GM23338 (cell line): ENCODE measurements at regions not wholly inside any gene's neighbourhood (a gene's known extent, or its start where the extent isn't known, plus 50 kb on each side); places are given as distances from the start of the nearest gene placed in this dataset.

Experiments
- ATAC-seq: fragments of 200-7000 bp; cut with Tn5 transposase; 3 replicates; pipeline ENCODE4 v1.9.1; 2020
- DNase-seq: peaks from one replicate; pipeline ENCODE4 v3.0.0-alpha.2; 2015; ENCODE audit warnings: low spot score
- H2AFZ ChIP-seq: fragments of 200-600 bp; sonication (generic); 2 replicates; pipeline ENCODE4 v1.8.0; 2016; ENCODE audit warnings: antibody characterized with exemption, mild to moderate bottlenecking, moderate library complexity
- H3F3A ChIP-seq: fragments of 200-600 bp; sonication (generic); replicated peaks from 2 replicates; pipeline ENCODE4 v1.8.0; 2017; ENCODE audit warnings: antibody characterized with exemption, mixed run types, low read depth
- H3K27ac ChIP-seq: fragments of 200-600 bp; sonication (generic); 2 replicates; pipeline ENCODE4 v1.6.1; 2016; ENCODE audit warnings: low read depth
- H3K27me3 ChIP-seq: fragments of 200-600 bp; sonication (generic); 2 replicates; pipeline ENCODE4 v1.8.0; 2016; ENCODE audit warnings: mild to moderate bottlenecking, mixed run types, moderate library complexity; ENCODE audit not compliant: insufficient read depth
- H3K36me3 ChIP-seq: fragments of 200-600 bp; sonication (generic); 2 replicates; pipeline ENCODE4 v1.8.0; 2016; ENCODE audit warnings: mild to moderate bottlenecking; ENCODE audit not compliant: insufficient read depth
- H3K4me1 ChIP-seq: fragments of 200-600 bp; sonication (generic); 2 replicates; pipeline ENCODE4 v1.8.0; 2016; ENCODE audit warnings: mild to moderate bottlenecking, moderate library complexity; ENCODE audit not compliant: insufficient read depth
- H3K4me2 ChIP-seq: fragments of 200-600 bp; sonication (generic); 2 replicates; pipeline ENCODE4 v1.7.1; 2017; ENCODE audit warnings: mixed run types
- H3K4me3 ChIP-seq: fragments of 200-600 bp; sonication (generic); 2 replicates; pipeline ENCODE4 v1.6.1; 2016; ENCODE audit warnings: mixed run types
- H3K79me2 ChIP-seq: fragments of 200-600 bp; sonication (generic); replicated peaks from 2 replicates; pipeline ENCODE4 v1.8.0; 2017; ENCODE audit warnings: mild to moderate bottlenecking; ENCODE audit not compliant: insufficient read depth
- H3K9me2 ChIP-seq: fragments of 200-600 bp; sonication (generic); 2 replicates; pipeline ENCODE4 v1.8.0; 2017; ENCODE audit not compliant: insufficient read depth
- H4K20me1 ChIP-seq: fragments of 200-600 bp; sonication (generic); replicated peaks from 2 replicates; pipeline ENCODE4 v1.8.0; 2017; ENCODE audit warnings: mild to moderate bottlenecking; ENCODE audit not compliant: insufficient read depth
- H3K27ac Mint-ChIP-seq: 2 replicates; pipeline ENCODE4 v1.8.0; 2020; ENCODE audit warnings: inconsistent platforms, mild to moderate bottlenecking, moderate library complexity, mixed read lengths
- H3K27me3 Mint-ChIP-seq: 3 replicates; pipeline ENCODE4 v1.8.0; 2022; ENCODE audit warnings: low read depth, mild to moderate bottlenecking, moderate library complexity, mixed read lengths, inconsistent platforms; ENCODE audit not compliant: insufficient read depth, poor library complexity
- H3K36me3 Mint-ChIP-seq: 3 replicates; pipeline ENCODE4 v1.8.0; 2021; ENCODE audit warnings: low read depth, mild to moderate bottlenecking, inconsistent platforms, moderate library complexity, mixed read lengths
- H3K4me1 Mint-ChIP-seq: 3 replicates; pipeline ENCODE4 v1.8.0; 2020; ENCODE audit warnings: mild to moderate bottlenecking, inconsistent platforms, mixed read lengths
- H3K4me3 Mint-ChIP-seq: 3 replicates; pipeline ENCODE4 v1.8.0; 2021; ENCODE audit warnings: moderate library complexity, mild to moderate bottlenecking, inconsistent platforms, mixed read lengths
- H3K9me3 Mint-ChIP-seq: 3 replicates; pipeline ENCODE4 v1.8.0; 2020; ENCODE audit warnings: moderate library complexity, mild to moderate bottlenecking, inconsistent platforms, mixed read lengths
- CREB1 ChIP-seq: fragments of 250-450 bp; sonication (Bioruptor Pico); IDR thresholded peaks from 2 replicates; pipeline ENCODE4 v1.5.0; 2020; ENCODE audit warnings: low read depth, mild to moderate bottlenecking, moderate library complexity
- CTCF ChIP-seq, 2 experiments: fragments of 200-600 bp in 1 of 2; sonication (generic) in 1 of 2; conservative IDR thresholded peaks; 2 replicates each; pipeline versions ENCODE4 v1.5.1 to v1.6.1; 2016 to 2017; ENCODE audit warnings: antibody characterized with exemption in 2 of 2, low read depth in 2 of 2, mild to moderate bottlenecking in 2 of 2, moderate library complexity in 1 of 2
- ETS1 ChIP-seq: IDR thresholded peaks from 2 replicates; pipeline ENCODE4 v1.6.1; 2016; ENCODE audit warnings: antibody characterized with exemption
- EZH2phosphoT487 ChIP-seq: fragments of 200-600 bp; sonication (generic); IDR thresholded peaks from one replicate; pipeline ENCODE4 v1.8.1; 2018; ENCODE audit warnings: antibody characterized with exemption; ENCODE audit not compliant: unreplicated experiment
- JUNB ChIP-seq: IDR thresholded peaks from one replicate; pipeline ENCODE4 v1.6.1; 2016; ENCODE audit warnings: antibody characterized with exemption; ENCODE audit not compliant: unreplicated experiment
- NANOG ChIP-seq: IDR thresholded peaks from 2 replicates; pipeline ENCODE4 v1.6.1; 2016; ENCODE audit warnings: antibody characterized with exemption, borderline replicate concordance
- POLR2AphosphoS5 ChIP-seq: IDR thresholded peaks from 2 replicates; pipeline ENCODE4 v1.6.1; 2016; ENCODE audit warnings: antibody characterized with exemption, low read depth
- REST ChIP-seq: IDR thresholded peaks from one replicate; pipeline ENCODE4 v1.6.1; 2018; ENCODE audit warnings: antibody characterized with exemption; ENCODE audit not compliant: unreplicated experiment
- STAT1 ChIP-seq: IDR thresholded peaks from one replicate; pipeline ENCODE4 v1.6.1; 2016; ENCODE audit warnings: antibody characterized with exemption; ENCODE audit not compliant: unreplicated experiment
- ZNF114 ChIP-seq: fragments of 250-450 bp; sonication (Bioruptor Pico); IDR thresholded peaks from 2 replicates; pipeline ENCODE4 v1.5.0; 2020; ENCODE audit warnings: mild to moderate bottlenecking, moderate library complexity
- ZNF331 ChIP-seq: fragments of 250-450 bp; sonication (Bioruptor Pico); IDR thresholded peaks from 2 replicates; pipeline ENCODE4 v1.5.0; 2020; ENCODE audit warnings: low read depth, mild to moderate bottlenecking, moderate library complexity

GRCh38 chr18:77754475-77755044 is 504.9 kb downstream of the GALR1 start (continued):
- TF ChIP-seq ETS1 (no peak), NANOG (no peak), EZH2phosphoT487 (no peak), STAT1 (no peak), POLR2AphosphoS5 (no peak), CREB1 (CRISPR knock-in tag) (no peak), ZNF114 (CRISPR knock-in tag) (no peak)

GRCh38 chr18:77755187-77755586 is 505.5 kb downstream of the GALR1 start:
- H3K4me1 Mint-ChIP-seq: peaks cover 34% of the 10 kb centered on the region

More at GRCh38 chr18:77755187-77755586, 505.5 kb downstream of the GALR1 start:
- Histone ChIP-seq H3K27ac (no peak overlapping the region), H4K20me1 (no peaks in the 10 kb centered on the region), H3K4me1 (no peaks in the 10 kb centered on the region; the same call in 1 of the 2 replicates), H2AFZ (no peak overlapping the region), H3K27me3 (no peaks in the 10 kb centered on the region), H3F3A (no peaks in the 10 kb centered on the region), H3K4me2 (0 out of 2 replicates have a peak overlapping the region, but pooled peaks have one; percentile 20), H3K9me2 (no peaks in the 10 kb centered on the region), H3K4me3 (no peak overlapping the region), H3K79me2 (no peaks in the 10 kb centered on the region), H3K36me3 (no peaks in the 10 kb centered on the region)
- peaks cover 8% of the 10 kb centered on the region for H3K27me3 Mint-ChIP-seq
- TF ChIP-seq STAT1 (no peak), CTCF (conservative IDR thresholded peaks at IDR 0.05; ENCODE audit: low read depth in 2 of 2) (no peak), REST (no peak), ZNF331 (CRISPR knock-in tag) (no peak), JUNB (no peak), EZH2phosphoT487 (no peak)
- no peak for DNase-seq
- peaks cover 80% of the 10 kb centered on the region for H3K9me3 Mint-ChIP-seq
- 0 out of 3 replicates have a peak overlapping the region, but pooled peaks have one; percentile 33 for H3K4me3 Mint-ChIP-seq
- 0 out of 2 replicates have a peak overlapping the region, but pooled peaks have one; percentile 22 for H3K27ac Mint-ChIP-seq
- ATAC-seq: no peak; the same call in 2 of the 3 replicates
- peaks cover 23% of the 10 kb centered on the region for H3K36me3 Mint-ChIP-seq
